K562 (cell line): ENCODE measurements at regions not wholly inside any gene's neighbourhood (a gene's known extent, or its start where the extent isn't known, plus 50 kb on each side); places are given as distances from the start of the nearest gene placed in this dataset.

Experiments used
- ATAC-seq: fragments of 200-7000 bp; cut with Tn5 transposase; 3 replicates; pipeline ENCODE4 v1.9.1; 2020; ENCODE audit warnings: moderate library complexity
- BruUV-seq: library from RNA; stranded (reverse); fragments of 400-500 nt; replicated peaks from 2 replicates; lab custom pipeline; 2021; lab: Mats Ljungman, UMichigan
- CTCF ChIA-PET: fragments of 300-600 bp; formaldehyde crosslinking; extraction: SDS; loops from one replicate; lab custom pipeline; 2021; ENCODE audit warnings: low intra/inter-chr PET ratio; lab: Yijun Ruan, JAX
- POLR2A ChIA-PET: fragments of 300-600, 350-650 bp; sonication (Branson Sonifier 250); formaldehyde crosslinking; extraction: SDS; loops from one replicate; lab custom pipeline; 2021; ENCODE audit warnings: antibody characterized with exemption, inconsistent platforms; lab: Yijun Ruan, JAX
- DNase-seq, 4 experiments: peaks; one replicate each; pipeline versions ENCODE4 v3.0.0 to v3.0.0-alpha.2; 2011 to 2018; ENCODE audit warnings: low spot score in 3 of 4, mixed read lengths in 3 of 4; ENCODE audit errors: extremely low read depth in 1 of 4
- FAIRE-seq: peaks from 2 replicates; lab custom pipeline; 2011; peaks lifted over from hg19 to GRCh38; lab: Jason Lieb, UNC
- H2AFZ ChIP-seq: 2 replicates; pipeline ENCODE4 v1.6.0; 2011; ENCODE audit warnings: low read depth, low read length, control low read depth, inconsistent platforms
- H3K27ac ChIP-seq: fragments of 200-600 bp; 3 replicates; pipeline ENCODE4 v1.8.0; 2011; ENCODE audit warnings: low read depth, mild to moderate bottlenecking, control low read depth, inconsistent platforms, low read length, moderate library complexity, mixed read lengths; ENCODE audit errors: extremely low read depth
- H3K27me3 ChIP-seq, 2 experiments: fragments of 300-600 bp in 1 of 2; 2 replicates in 1 of 2; 3 replicates in 1 of 2; pipeline versions ENCODE4 v1.6.0 to v1.8.0; 2011; ENCODE audit warnings: inconsistent platforms in 2 of 2, low read length in 2 of 2, mild to moderate bottlenecking in 1 of 2, mixed read lengths in 1 of 2, moderate library complexity in 1 of 2; ENCODE audit not compliant: control insufficient read depth in 2 of 2, insufficient read depth in 2 of 2
- H3K36me3 ChIP-seq: fragments of 300-600 bp; 3 replicates; pipeline ENCODE4 v1.8.0; 2011; ENCODE audit warnings: mild to moderate bottlenecking, low read length, inconsistent platforms; ENCODE audit not compliant: control insufficient read depth, insufficient read depth
- H3K4me1 ChIP-seq, 2 experiments: fragments of 200-600 bp in 1 of 2; replicated peaks in 1 of 2; 2 replicates in 1 of 2; 3 replicates in 1 of 2; pipeline versions ENCODE4 v1.5.1 to v1.8.0; 2011; ENCODE audit warnings: inconsistent platforms in 2 of 2, low read length in 2 of 2, mild to moderate bottlenecking in 1 of 2, mixed read lengths in 1 of 2, moderate library complexity in 1 of 2; ENCODE audit not compliant: control insufficient read depth in 2 of 2, insufficient read depth in 2 of 2
- H3K4me2 ChIP-seq: 2 replicates; pipeline ENCODE4 v1.6.1; 2011; ENCODE audit warnings: low read length, control low read depth, inconsistent platforms, mixed read lengths; ENCODE audit not compliant: insufficient read depth
- H3K4me3 ChIP-seq: fragments of 200-600 bp; sonication (generic), shearing (Covaris generic); 2 replicates; pipeline ENCODE4 v1.5.1; 2016; ENCODE audit warnings: control low read depth, inconsistent platforms
- H3K79me2 ChIP-seq: fragments of 200-600 bp; 3 replicates; pipeline ENCODE4 v1.8.0; 2011; ENCODE audit warnings: low read length, inconsistent platforms; ENCODE audit not compliant: control insufficient read depth, insufficient read depth
- H3K9ac ChIP-seq, 2 experiments: 2 replicates each; pipeline versions ENCODE4 v1.6.0 to v1.6.1; 2011; ENCODE audit warnings: low read depth in 2 of 2, low read length in 2 of 2, control low read depth in 1 of 2, inconsistent platforms in 1 of 2, mild to moderate bottlenecking in 1 of 2, mixed read lengths in 1 of 2; ENCODE audit not compliant: insufficient read depth in 1 of 2
- H3K9me1 ChIP-seq: one replicate; pipeline ENCODE4 v1.6.0; 2011; ENCODE audit warnings: inconsistent platforms, mild to moderate bottlenecking, low read length, moderate library complexity; ENCODE audit not compliant: control insufficient read depth, insufficient read depth
- H3K9me3 ChIP-seq: replicated peaks from 2 replicates; pipeline ENCODE4 v1.5.1; 2011; ENCODE audit warnings: low read depth, low read length, inconsistent platforms; ENCODE audit not compliant: control insufficient read depth, insufficient read depth
- H4K20me1 ChIP-seq: replicated peaks from 2 replicates; pipeline ENCODE4 v1.6.1; 2011; ENCODE audit warnings: low read length, inconsistent platforms, mixed read lengths; ENCODE audit not compliant: control insufficient read depth, insufficient read depth
- ARHGAP35 ChIP-seq: fragments of 450-650 bp; IDR thresholded peaks from 2 replicates; pipeline ENCODE4 v1.6.1; 2018; ENCODE audit not compliant: partially characterized antibody
- CGGBP1 ChIP-seq: fragments of 250-450 bp; sonication (Bioruptor Pico); IDR thresholded peaks from 2 replicates; pipeline ENCODE4 v1.9.0; 2021; ENCODE audit warnings: mild to moderate bottlenecking
- ETS1 ChIP-seq: conservative IDR thresholded peaks from 2 replicates; pipeline ENCODE4 v1.6.1; 2011; ENCODE audit warnings: low read depth, mild to moderate bottlenecking, low read length; ENCODE audit not compliant: control insufficient read depth
- NFXL1 ChIP-seq: fragments of 450-650 bp; formaldehyde crosslinking; IDR thresholded peaks from 2 replicates; pipeline ENCODE4 v1.4.0; 2021; ENCODE audit warnings: mild to moderate bottlenecking
- SAFB2 ChIP-seq: fragments of 200-400 bp; formaldehyde crosslinking; IDR thresholded peaks from 2 replicates; pipeline ENCODE4 v1.6.1; 2018; ENCODE audit warnings: borderline replicate concordance, low read length, low read depth, moderate library complexity; ENCODE audit not compliant: severe bottlenecking
- SMAD2 ChIP-seq: fragments of 150-350 bp; IDR thresholded peaks from 2 replicates; pipeline ENCODE4 v1.6.1; 2014; ENCODE audit warnings: low read depth, mild to moderate bottlenecking, low read length
- SMARCB1 ChIP-seq: IDR thresholded peaks from 2 replicates; pipeline ENCODE4 v1.6.1; 2011; ENCODE audit warnings: improper control_type of control experiment, low read depth; ENCODE audit not compliant: insufficient read length
- SNIP1 ChIP-seq: fragments of 450-650 bp; IDR thresholded peaks from 2 replicates; pipeline ENCODE4 v1.7.1; 2017; ENCODE audit warnings: low read depth, mild to moderate bottlenecking
- ZNF217 ChIP-seq: sonication (generic); formaldehyde crosslinking; IDR thresholded peaks from 2 replicates; pipeline ENCODE4 v1.8.0; 2022; ENCODE audit warnings: mild to moderate bottlenecking, missing genetic modification reagents
- ZNF24 ChIP-seq: fragments of 450-650 bp; IDR thresholded peaks from 2 replicates; pipeline ENCODE4 v1.6.1; 2016
- ZNF644 ChIP-seq: fragments of 200-800 bp; sonication (Bioruptor generic); IDR thresholded peaks from 2 replicates; pipeline ENCODE4 v1.6.1; 2016; ENCODE audit warnings: low read depth, missing genetic modification characterization, missing compliant biosample characterization
- WGBS: fragments of 100-300 bp; shearing (Covaris generic); methylation state at CpG from one replicate; pipeline ENCODE4 v1.1.6; 2016; ENCODE audit warnings: low coverage, mixed read lengths; ENCODE audit not compliant: insufficient coverage; ENCODE audit errors: missing lambda C conversion rate; 5-methylcytosine and 5-hydroxymethylcytosine counted together
- in situ Hi-C: fragments of 300-500 bp; cut with MboI; formaldehyde crosslinking; loops from 4 replicates; pipeline ENCODE4 v1.15.0; 2018; ENCODE audit warnings: inconsistent platforms, mixed read lengths
- intact Hi-C: fragments of 100-400 bp; cut with micrococcal nuclease; formaldehyde crosslinking; loops from 2 replicates; pipeline ENCODE4 v1.14.2; 2022

- CTCF ChIA-PET: no interaction called here
- BruUV-seq: no TSS peak
- Histone ChIP-seq H3K9me1 (no peaks in the 10 kb centered on the region), H3K79me2 (no peaks in the 10 kb centered on the region), H3K36me3 (no peaks in the 10 kb centered on the region), H3K27ac (no peak overlapping the region)
- TF ChIP-seq ETS1: no peak
- no peak for TF ChIP-seq NFXL1
- no peak for TF ChIP-seq SNIP1
- TF ChIP-seq SAFB2: no peak
- TF ChIP-seq CGGBP1: no peak
- TF ChIP-seq ZNF644 (tag): no peak
- TF ChIP-seq ZNF24: no peak
- no peak for TF ChIP-seq ARHGAP35
- TF ChIP-seq ZNF217 (CRISPR knock-in tag): no peak
- TF ChIP-seq SMARCB1: no peak
- TF ChIP-seq SMAD2: no peak
- TF ChIP-seq, all 486 proteins: peak for 0
- H3K4me2 ChIP-seq: no peak overlapping the region
- 30% methylated on average over 8 of the region's 8 CpGs for WGBS
- POLR2A ChIA-PET: no interaction called here
- peaks cover 10 to 17% of the 10 kb centered on the region in 2 experiments; a peak in 4 of 5 replicates for H3K4me1 ChIP-seq
- no peak overlapping the region for H3K4me3 ChIP-seq
- no peaks in the 10 kb centered on the region for H3K27me3 ChIP-seq
- DNase-seq (no peak), ATAC-seq (no peak), FAIRE-seq (no peak)
- in situ Hi-C loops: no loop called here
- H2AFZ ChIP-seq: peak overlapping the region; percentile 47
- intact Hi-C loops: no loop called here
- no peak overlapping the region for H3K9ac ChIP-seq
- H4K20me1 ChIP-seq: no peaks in the 10 kb centered on the region
- no peaks in the 10 kb centered on the region; the same call in 1 of the 2 replicates for H3K9me3 ChIP-seq
Observed at GRCh38 chr2:235419996-235420395, 73.8 kb upstream of the AGAP1 start.
